ENCODE measurements at regions not wholly inside any gene's neighbourhood (a gene's known extent, or its start where the extent isn't known, plus 50 kb on each side); places are given as distances from the start of the nearest gene placed in this dataset.

DNA sequence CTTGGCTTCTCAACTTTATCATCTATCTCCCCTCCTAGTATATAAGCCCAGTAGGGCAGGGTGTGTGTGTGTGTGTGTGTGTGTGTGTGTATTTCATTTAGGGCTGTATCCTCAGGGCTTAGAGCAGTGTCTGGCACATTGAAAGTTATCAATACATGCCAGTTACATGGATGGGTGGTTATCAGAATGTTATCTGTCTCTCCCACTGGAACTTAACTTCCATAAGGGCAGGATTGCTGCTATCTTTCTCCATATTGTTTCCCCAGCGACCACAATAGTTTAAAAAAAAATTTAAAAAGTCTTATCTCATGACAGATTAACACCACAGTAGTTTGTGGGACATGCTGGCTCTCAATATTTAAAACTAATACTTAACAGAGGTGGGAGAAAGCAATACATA, 488.9 kb downstream of the PLCL1 start:
- Histone ChIP-seq H3K4me1 (peaks cover 0 to 8% (median 3%) of the 10 kb centered on the region in 4 donors), H3K4me3 (no peak overlapping the region), H3K36me3 (no peaks in the 10 kb centered on the region), H3K27ac (no peak overlapping the region), H3K9me3 (no peaks in the 10 kb centered on the region), H3K27me3 (no peaks in the 10 kb centered on the region)
- no peak for DNase-seq
- 17 to 45% (median 27%) methylated on average over 1 of the region's 1 CpG for WGBS, 5 donors
- no peak for TF ChIP-seq POLR2AphosphoS5 (IDR thresholded peaks at IDR 0.05)
- no peak for TF ChIP-seq CTCF (IDR thresholded peaks at IDR 0.05)
- TF ChIP-seq EP300 (IDR thresholded peaks at IDR 0.05) = no peak
- TF ChIP-seq POLR2A (IDR thresholded peaks at IDR 0.05) = no peak
- intact Hi-C loops (cut with DNase I; ENCODE audit: low total_unique reads) = loop anchor here (10.0 kb wide), 1 partner anchor 488 kb away; the partner anchor contains the start of gene PLCL1

- H3K27me3 ChIP-seq = no peaks in the 10 kb centered on the region
- H3K4me1 ChIP-seq = no peaks in the 10 kb centered on the region
- no peak overlapping the region for H3K4me3 ChIP-seq
- TF ChIP-seq POLR2AphosphoS5 (IDR thresholded peaks at IDR 0.05) = no peak
- no peak for TF ChIP-seq POLR2A (IDR thresholded peaks at IDR 0.05)
- TF ChIP-seq EP300 (IDR thresholded peaks at IDR 0.05) = no peak
- intact Hi-C loops (cut with DNase I; ENCODE audit: low total_unique reads) = loop anchor here (10.0 kb wide), 1 partner anchor 485 kb away; the partner anchor contains the start of gene PLCL1
- H3K36me3 ChIP-seq = no peaks in the 10 kb centered on the region
- H3K27ac ChIP-seq = no peak overlapping the region
- DNase-seq = no peak
- whole genome bisulfite sequencing, 5 donors = 79 to 93% (median 85%) methylated on average over 3 of the region's 3 CpGs
- no peaks in the 10 kb centered on the region for H3K9me3 ChIP-seq
These were observed 485.4 kb downstream of the PLCL1 start for GRCh38 chr2:198289811-198290210.

- TF ChIP-seq EP300 (IDR thresholded peaks at IDR 0.05) (no peak), POLR2A (IDR thresholded peaks at IDR 0.05) (no peak), POLR2AphosphoS5 (IDR thresholded peaks at IDR 0.05) (no peak), CTCF (IDR thresholded peaks at IDR 0.05) (no peak)
- WGBS, 5 donors = 26 to 68% (median 38%) methylated on average over 2 of the region's 2 CpGs
- intact Hi-C loops (cut with DNase I; ENCODE audit: low total_unique reads) = no loop called here
These were observed 483.3 kb downstream of the PLCL1 start for GRCh38 chr2:198287706-198288105.

DNA sequence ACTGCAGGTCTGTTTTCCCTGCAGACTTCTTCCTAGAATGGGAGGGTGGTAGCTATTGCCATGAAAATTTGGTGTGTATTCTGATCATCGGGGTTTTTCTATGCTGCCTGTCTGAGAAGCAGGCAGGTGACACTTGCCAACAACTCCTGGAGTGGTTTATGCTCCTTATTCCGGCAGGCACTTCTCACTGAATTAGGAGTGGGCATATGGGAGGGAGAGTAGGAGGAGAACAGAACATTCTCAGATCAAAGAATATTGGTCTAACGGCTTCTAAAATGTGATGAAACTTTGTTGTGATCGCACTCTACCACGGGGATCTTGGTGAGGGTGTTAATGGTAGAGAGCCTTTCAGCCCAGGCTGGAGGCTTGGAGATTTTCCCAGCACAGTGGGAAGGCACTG, 480.8 kb downstream of the PLCL1 start:
- H3K4me3 ChIP-seq = no peak overlapping the region
- H3K9me3 ChIP-seq = no peaks in the 10 kb centered on the region
- no peak overlapping the region for H3K27ac ChIP-seq
- TF ChIP-seq POLR2AphosphoS5 (IDR thresholded peaks at IDR 0.05) (no peak), CTCF (IDR thresholded peaks at IDR 0.05) (no peak), POLR2A (IDR thresholded peaks at IDR 0.05) (no peak), EP300 (IDR thresholded peaks at IDR 0.05) (no peak)
- DNase-seq = no peak
- H3K27me3 ChIP-seq = peaks cover 0 to 3% (median 0%) of the 10 kb centered on the region in 3 donors
- intact Hi-C loops (cut with DNase I; ENCODE audit: low total_unique reads) = no loop called here
- H3K36me3 ChIP-seq = no peaks in the 10 kb centered on the region
- no peaks in the 10 kb centered on the region for H3K4me1 ChIP-seq
- 41 to 52% (median 51%) methylated on average over 5 of the region's 5 CpGs for WGBS, 5 donors

More at GRCh38 chr2:198287706-198288105, 483.3 kb downstream of the PLCL1 start:
- Histone ChIP-seq H3K27ac (no peak overlapping the region), H3K27me3 (no peaks in the 10 kb centered on the region), H3K36me3 (no peaks in the 10 kb centered on the region), H3K9me3 (no peaks in the 10 kb centered on the region), H3K4me1 (no peaks in the 10 kb centered on the region), H3K4me3 (no peak overlapping the region)
- no peak for DNase-seq

- intact Hi-C loops (cut with DNase I; ENCODE audit: low total_unique reads) = no loop called here
- H3K36me3 ChIP-seq = no peaks in the 10 kb centered on the region
- no peak for TF ChIP-seq POLR2AphosphoS5 (IDR thresholded peaks at IDR 0.05)
- TF ChIP-seq EP300 (IDR thresholded peaks at IDR 0.05) = no peak
- TF ChIP-seq POLR2A (IDR thresholded peaks at IDR 0.05) = no peak
- no peak for TF ChIP-seq CTCF (IDR thresholded peaks at IDR 0.05)
- no peak overlapping the region for H3K27ac ChIP-seq
- H3K27me3 ChIP-seq = peaks cover 0 to 3% (median 0%) of the 10 kb centered on the region in 3 donors
- no peaks in the 10 kb centered on the region for H3K4me1 ChIP-seq
- 60 to 81% (median 69%) methylated on average over 2 of the region's 2 CpGs for WGBS, 5 donors
- DNase-seq = no peak
- H3K4me3 ChIP-seq = no peak overlapping the region
- no peaks in the 10 kb centered on the region for H3K9me3 ChIP-seq
These were observed 478.8 kb downstream of the PLCL1 start for GRCh38 chr2:198283146-198283545.

Measured in stomach (tissue), 8 donors.